Left kidney (tissue), 1 donor: ENCODE measurements at regions not wholly inside any gene's neighbourhood (a gene's known extent, or its start where the extent isn't known, plus 50 kb on each side); places are given as distances from the start of the nearest gene placed in this dataset.

ENCODE experiments used
- DNase-seq: peaks from one replicate; pipeline ENCODE4 v3.0.0-alpha.2; 2013

DNA sequence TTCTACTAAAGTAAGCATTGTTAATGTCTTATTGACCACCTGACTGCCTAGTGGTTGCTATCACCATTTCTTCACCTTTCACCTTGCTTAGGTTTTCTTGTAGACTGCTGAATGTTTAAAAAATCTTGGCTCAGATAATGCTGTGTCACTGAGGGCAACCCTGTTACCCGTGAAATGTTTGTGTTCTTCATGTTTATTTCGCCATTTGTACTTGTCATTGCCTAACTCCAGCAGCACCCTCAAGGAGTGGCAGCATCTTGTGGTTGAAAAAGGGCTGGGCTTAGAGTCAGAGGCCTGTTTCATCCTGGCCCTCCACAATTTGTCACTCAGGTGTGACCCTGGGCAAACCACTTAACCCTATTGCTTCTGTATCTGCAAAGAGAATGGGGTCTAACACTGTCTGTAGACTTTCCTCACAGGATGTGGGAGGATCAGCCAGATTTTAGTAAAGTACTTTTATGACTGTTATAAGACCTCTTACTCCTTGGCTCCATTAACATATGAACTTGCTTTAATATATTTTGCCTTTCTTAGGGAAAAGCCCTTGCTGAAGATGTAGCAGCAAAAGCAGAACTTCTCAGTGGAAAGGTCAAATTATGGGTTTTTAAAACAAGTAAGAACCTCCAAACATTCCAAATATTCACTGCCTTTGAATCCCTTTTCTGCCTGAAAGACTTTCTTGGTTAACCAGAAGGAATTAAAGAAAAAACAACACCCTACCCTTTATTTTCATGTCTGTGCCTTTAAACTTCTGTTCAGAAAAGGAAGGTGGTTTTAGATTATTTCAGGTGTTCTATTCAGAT, 154.5 kb upstream of the C11orf87 start:
- DNase-seq = no peak

DNA sequence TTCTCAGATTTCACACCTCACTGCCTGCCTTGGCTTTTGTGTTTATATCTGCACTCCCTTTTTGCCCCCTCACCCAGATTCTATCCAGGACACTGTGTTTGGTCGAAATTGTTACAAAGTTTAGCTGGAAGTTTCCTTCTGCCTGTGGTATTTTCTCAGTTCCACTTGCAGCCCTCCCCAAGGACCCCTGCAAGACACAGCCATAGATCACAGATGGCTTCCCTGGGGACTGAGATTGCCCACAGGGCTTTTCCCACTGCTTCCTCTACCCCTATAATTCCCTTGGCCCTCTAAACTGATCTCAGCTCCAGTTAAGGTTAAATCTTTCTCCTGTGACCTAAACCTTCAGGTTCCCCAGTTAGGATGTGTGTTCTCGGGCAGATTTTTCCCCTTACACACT, 146.1 kb upstream of the C11orf87 start:
- peak; percentile 1 for DNase-seq

DNA sequence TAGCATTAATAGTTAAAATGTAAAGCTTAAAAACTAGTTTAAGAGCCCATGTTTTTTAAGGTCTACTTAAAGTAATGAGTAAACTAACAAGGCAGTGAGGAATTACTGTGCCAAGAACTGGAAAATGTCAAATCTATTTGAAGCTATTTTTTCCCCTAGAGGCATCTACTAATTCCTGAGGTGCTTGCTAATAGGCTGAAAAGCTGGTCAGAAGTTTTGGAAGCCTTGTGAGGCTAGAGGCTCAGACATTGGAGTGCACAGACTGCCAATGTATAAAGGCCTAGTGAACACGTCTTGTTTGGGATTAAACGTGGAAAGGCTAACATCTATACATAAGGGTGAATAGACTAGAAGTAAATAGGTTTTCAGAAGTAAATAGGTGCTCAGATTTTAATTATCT, 136.5 kb upstream of the C11orf87 start:
- no peak for DNase-seq

- DNase-seq = no peak
Observed at GRCh38 chr11:109291553-109291952, 130.4 kb upstream of the C11orf87 start.

GRCh38 chr11:109298865-109299264, 123.1 kb upstream of the C11orf87 start:
- DNase-seq = no peak

GRCh38 chr11:109300211-109300610, 121.8 kb upstream of the C11orf87 start:
- no peak for DNase-seq

DNA sequence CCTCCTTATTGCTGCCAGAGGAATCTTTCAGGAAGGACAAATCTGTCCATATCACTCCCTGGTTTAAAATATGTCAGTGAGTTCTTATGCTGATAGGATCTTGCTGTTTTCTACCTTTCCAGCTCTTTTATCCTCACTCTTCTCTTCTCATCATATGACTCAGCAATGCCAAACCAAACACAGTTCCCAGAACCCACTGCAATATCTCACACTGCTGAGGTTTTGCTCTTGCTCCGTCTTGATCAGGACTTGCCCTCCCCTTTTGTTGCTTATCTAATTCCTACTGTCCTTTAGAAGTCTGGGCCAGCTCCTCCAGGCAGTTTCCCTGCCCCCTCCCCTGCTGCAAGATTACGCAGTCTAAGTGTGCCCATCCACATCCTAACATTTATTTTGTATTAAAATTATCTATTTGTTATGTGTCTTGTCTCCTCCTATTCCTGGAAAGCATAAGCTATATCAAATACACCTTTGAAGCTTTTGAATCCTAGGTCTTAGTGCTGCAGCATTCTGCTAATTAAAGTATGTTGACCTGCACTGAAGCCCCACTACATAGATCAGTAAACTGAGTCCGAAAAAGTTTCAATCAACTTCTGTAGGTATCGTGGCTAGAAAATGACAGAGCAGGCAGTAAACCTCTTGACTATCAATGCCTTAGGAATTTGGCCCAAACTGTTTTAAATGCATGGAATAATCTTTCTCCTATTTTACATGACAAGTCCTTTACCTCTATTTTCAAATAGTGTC, 119.2 kb upstream of the C11orf87 start:
- no peak for DNase-seq

DNA sequence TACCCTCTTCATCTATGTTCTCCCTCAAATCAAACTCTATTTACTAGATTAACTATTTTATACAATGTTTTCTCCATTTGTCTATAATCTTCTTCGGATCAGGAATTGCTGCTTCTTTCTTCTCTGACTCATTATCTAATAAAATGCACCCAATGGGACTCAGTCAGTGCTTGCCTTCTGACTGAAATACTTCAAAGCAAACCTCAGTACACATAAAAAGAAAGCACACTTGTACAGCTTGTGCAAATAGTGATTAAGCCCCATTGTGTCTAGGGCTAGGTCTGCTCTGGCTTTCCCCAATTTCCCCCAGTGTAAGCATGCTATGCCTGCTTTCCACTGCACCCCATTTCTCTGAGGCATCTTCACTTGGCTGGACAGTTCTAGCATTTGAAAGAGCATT, 118.6 kb upstream of the C11orf87 start:
- DNase-seq = no peak

DNA sequence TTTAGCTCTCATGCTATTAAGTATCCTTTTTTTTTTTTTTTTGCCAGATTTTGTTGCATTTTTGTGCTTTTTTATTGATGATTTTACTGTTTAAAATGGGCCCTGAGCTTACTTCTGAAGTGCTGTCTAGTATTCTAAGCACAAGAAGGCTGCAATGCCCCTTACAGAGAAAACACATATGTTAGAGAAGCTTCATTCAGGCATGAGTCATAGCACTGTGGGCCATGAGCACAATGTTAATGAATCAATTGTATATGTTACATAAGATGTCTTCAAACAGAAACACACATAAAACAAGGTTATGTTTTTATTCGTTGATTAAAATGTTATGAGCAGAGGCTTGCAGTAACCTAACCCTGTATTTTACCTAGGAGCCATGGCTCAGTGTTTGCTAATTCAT, 117.8 kb upstream of the C11orf87 start:
- DNase-seq = no peak

- no peak for DNase-seq
Observed at GRCh38 chr11:109305009-109305408, 117.0 kb upstream of the C11orf87 start.

DNA sequence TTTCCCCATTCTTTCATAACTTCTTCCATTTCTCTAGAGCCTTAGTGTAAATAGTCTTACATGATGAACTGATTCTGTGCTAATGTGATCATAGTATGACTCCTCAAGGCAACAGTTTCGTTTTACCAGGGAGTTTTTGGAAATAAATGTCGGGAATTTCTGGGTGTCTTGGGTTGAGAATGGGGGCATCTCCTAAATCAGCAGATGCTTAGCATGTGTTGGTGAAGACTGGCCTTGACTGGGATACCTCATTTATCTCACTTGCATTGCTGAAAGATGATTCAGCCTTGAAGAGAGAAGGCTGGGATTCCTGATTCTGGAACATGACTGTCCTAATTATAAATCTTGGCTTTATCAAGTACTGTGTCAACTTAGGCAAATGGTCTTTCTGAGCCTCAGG, 115.7 kb upstream of the C11orf87 start:
- DNase-seq = no peak

GRCh38 chr11:109307366-109307765, 114.6 kb upstream of the C11orf87 start:
- no peak for DNase-seq

GRCh38 chr11:109308551-109308950, 113.4 kb upstream of the C11orf87 start:
- no peak for DNase-seq

GRCh38 chr11:109309153-109309552, 112.8 kb upstream of the C11orf87 start:
- no peak for DNase-seq

DNA sequence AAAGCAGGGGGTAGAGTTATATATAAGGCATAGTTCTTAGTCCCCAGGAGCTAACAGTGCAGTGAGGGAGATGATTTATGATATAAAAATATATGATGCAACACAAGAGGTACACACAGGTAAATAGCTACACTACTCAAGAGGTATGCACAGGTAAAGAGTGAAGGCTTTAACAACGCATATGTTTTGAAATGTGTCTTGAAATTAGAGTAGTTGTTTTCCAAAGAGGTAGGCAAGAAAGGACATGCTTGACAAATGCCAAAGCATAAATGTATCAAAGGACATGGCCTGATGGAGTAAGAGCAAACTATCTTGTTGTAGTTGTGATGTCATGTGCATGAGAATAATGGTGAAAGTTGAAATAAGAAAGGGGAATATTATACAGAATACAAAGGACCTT, 104.3 kb upstream of the C11orf87 start:
- DNase-seq = no peak

- DNase-seq = no peak
Observed at GRCh38 chr11:109320595-109320994, 101.4 kb upstream of the C11orf87 start.

- DNase-seq = no peak
Observed at GRCh38 chr11:109326781-109327180, 95.2 kb upstream of the C11orf87 start.

GRCh38 chr11:109329716-109330115, 92.3 kb upstream of the C11orf87 start:
- no peak for DNase-seq

DNA sequence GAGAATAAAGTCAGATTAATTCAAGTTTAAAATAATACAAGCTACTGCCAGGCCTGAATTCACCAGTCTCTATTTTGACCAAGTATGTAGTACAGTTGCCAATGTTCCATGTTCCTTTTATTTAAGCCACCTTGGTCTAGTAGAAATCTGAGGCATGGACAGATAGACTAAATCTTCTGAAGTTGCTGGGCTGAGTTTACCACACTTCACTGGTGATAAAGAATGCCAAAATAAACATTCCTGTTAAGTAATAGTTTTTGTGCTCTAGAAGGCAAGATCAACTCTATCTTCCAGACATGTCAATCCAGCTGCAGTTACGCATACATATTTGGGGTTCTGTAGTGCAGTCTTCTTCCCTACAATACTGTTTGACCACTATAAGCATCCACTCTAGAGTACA, 83.9 kb upstream of the C11orf87 start:
- no peak for DNase-seq

GRCh38 chr11:109342261-109342660, 79.7 kb upstream of the C11orf87 start:
- DNase-seq = no peak

DNA sequence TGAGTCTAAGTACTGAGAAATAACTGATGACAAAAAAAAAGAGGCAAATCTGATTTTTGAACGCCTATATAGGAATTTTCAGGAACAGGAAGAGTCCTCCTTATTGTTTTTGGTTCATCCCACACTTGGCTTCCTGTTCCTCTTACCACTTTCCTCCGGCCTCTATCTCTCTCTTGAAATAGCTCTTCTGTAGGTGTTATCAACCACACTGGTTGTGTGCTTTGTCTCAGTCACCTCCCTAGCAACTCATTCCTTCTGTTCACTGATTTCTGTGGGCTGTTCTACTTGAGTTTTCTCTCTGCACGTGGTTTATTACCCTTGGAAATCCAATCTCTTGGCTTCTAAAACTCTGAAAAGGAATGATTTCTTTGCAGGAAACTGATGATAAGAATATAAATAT, 78.7 kb upstream of the C11orf87 start:
- no peak for DNase-seq

DNA sequence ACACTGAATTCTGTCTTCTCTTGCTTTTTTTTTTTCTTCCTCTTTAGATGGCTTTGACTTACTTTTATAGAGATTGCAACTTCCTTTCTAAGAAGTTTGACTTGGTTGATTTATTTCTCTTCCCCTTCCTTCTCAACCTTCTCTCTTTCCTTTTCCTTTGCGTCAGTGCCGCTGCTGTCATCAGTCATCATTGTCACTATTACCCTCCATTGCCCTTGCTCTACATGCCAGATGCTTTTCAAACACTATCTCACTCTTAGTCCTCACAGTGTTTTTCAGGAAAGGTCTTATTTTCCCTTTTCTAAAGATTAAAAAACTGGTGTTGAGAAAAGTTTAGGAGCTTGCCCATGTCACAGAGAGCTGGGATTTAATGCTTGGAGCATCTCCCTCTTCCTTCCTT, 74.7 kb upstream of the C11orf87 start:
- DNase-seq = no peak

- peak; percentile 24 for DNase-seq
Observed at GRCh38 chr11:109349276-109350080, 72.5 kb upstream of the C11orf87 start.
